ENCODE measurements at regions not wholly inside any gene's neighbourhood (a gene's known extent, or its start where the extent isn't known, plus 50 kb on each side); places are given as distances from the start of the nearest gene placed in this dataset.

DNA sequence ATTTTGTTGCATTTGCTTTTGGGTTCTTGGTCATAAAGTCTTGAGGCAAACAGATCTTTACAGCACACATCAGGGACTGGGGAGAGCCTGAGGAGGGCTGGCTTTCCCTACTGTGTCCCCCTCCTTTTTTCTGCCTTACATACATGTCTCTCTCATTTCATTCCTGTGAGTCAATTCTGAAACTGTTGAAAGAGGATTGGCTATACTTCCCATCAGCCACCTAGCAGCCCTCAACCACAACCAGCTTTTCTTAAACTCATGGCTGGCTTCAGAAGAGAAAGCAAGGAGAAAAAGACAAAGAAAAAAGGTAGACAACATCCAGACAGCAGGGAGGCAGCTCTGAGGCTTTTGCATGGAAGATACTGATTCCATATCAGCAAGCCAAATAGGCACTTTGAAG, 374.8 kb upstream of the KIF2A start:
- no peak overlapping the region for H3K4me3 ChIP-seq (ENCODE audit: low read depth, low read length)
- TF ChIP-seq, protein P1, sequence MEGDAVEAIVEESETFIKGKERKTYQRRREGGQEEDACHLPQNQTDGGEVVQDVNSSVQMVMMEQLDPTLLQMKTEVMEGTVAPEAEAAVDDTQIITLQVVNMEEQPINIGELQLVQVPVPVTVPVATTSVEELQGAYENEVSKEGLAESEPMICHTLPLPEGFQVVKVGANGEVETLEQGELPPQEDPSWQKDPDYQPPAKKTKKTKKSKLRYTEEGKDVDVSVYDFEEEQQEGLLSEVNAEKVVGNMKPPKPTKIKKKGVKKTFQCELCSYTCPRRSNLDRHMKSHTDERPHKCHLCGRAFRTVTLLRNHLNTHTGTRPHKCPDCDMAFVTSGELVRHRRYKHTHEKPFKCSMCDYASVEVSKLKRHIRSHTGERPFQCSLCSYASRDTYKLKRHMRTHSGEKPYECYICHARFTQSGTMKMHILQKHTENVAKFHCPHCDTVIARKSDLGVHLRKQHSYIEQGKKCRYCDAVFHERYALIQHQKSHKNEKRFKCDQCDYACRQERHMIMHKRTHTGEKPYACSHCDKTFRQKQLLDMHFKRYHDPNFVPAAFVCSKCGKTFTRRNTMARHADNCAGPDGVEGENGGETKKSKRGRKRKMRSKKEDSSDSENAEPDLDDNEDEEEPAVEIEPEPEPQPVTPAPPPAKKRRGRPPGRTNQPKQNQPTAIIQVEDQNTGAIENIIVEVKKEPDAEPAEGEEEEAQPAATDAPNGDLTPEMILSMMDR (IDR thresholded peaks at IDR 0.05; ENCODE audit: insufficient read depth, low read length): no peak
- DNase-seq (ENCODE audit: low read depth): no peak

DNA sequence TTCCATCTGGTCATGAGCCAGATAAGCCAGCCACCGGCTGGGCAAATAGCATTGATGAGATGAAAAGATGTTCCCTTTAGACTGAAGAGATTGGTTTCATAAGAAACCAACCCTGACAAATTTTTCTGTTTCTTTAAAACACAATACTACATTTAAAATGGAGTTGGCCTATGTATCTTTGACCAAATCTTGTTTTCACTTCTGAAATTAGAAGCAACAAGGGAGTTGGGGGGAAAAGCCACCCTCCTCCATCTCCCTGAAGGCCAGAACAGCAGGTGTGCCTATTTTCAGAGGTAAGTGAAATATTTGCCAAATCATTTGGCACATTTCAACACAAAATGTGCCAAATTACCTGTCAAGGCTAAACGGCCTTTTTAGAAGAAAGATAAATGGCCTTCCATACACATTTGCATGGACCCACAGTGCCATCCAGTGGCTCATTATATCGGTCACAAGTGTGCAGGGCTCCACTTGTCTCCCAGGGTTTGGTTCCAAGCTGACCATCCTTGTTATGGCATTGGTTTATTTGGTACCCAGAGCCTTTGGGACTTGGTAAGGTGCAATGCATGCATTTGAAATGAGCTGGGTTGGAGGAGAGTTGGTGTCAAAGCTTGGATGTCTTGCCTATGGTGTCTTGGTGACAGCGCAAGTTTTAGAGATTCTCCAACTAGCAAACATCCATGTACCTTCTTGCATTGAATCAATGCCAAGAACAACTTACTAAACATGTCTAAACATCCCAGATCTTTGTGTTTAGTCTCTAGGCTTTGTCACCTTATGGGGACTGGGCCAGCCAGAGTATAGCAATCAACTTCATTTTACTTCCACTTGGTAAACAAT, 372.0 kb upstream of the KIF2A start:
- TF ChIP-seq, protein P1 (IDR thresholded peaks at IDR 0.05; ENCODE audit: insufficient read depth, low read length): peak; percentile 52
- peak; percentile 50 for DNase-seq (ENCODE audit: low read depth)
- H3K4me3 ChIP-seq (ENCODE audit: low read depth, low read length): no peak overlapping the region

GRCh38 chr5:61941637-61942036, 364.4 kb upstream of the KIF2A start:
- no peak for DNase-seq (ENCODE audit: low read depth)
- no peak overlapping the region for H3K4me3 ChIP-seq (ENCODE audit: low read depth, low read length)
- TF ChIP-seq, protein P1 (IDR thresholded peaks at IDR 0.05; ENCODE audit: insufficient read depth, low read length): no peak

- DNase-seq (ENCODE audit: low read depth): no peak
These were observed 363.4 kb upstream of the KIF2A start for GRCh38 chr5:61942462-61943049.

GRCh38 chr5:61943713-61944112, 362.3 kb upstream of the KIF2A start:
- TF ChIP-seq, protein P1 (IDR thresholded peaks at IDR 0.05; ENCODE audit: insufficient read depth, low read length): no peak
- no peak overlapping the region for H3K4me3 ChIP-seq (ENCODE audit: low read depth, low read length)
- DNase-seq (ENCODE audit: low read depth): no peak

More at GRCh38 chr5:61942462-61943049, 363.4 kb upstream of the KIF2A start:
- TF ChIP-seq, protein P1 (IDR thresholded peaks at IDR 0.05; ENCODE audit: insufficient read depth, low read length): no peak
- H3K4me3 ChIP-seq (ENCODE audit: low read depth, low read length): no peak overlapping the region

GRCh38 chr5:61948151-61948550, 357.9 kb upstream of the KIF2A start:
- TF ChIP-seq, protein P1 (IDR thresholded peaks at IDR 0.05; ENCODE audit: insufficient read depth, low read length): no peak
- DNase-seq (ENCODE audit: low read depth): no peak
- H3K4me3 ChIP-seq (ENCODE audit: low read depth, low read length): no peak overlapping the region

Data from fibroblast of the aortic adventitia (primary cell).